Smooth muscle cell (in vitro differentiated cells): ENCODE measurements at regions not wholly inside any gene's neighbourhood (a gene's known extent, or its start where the extent isn't known, plus 50 kb on each side); places are given as distances from the start of the nearest gene placed in this dataset.
A peak's percentile ranks its signal among the peaks of the same experiment; 100 is the strongest.

Experiments used
- DNase-seq: peaks from one replicate; lab custom pipeline; 2025; ENCODE audit not compliant: unreplicated experiment; lab: John Stamatoyannopoulos, UW
- H2AFZ ChIP-seq: fragments of 200-600 bp; sonication (generic); 2 replicates; pipeline ENCODE4 v1.6.0; 2016; ENCODE audit warnings: antibody characterized with exemption, low read depth, mild to moderate bottlenecking
- H3F3A ChIP-seq: fragments of 200-600 bp; sonication (generic); 2 replicates; pipeline ENCODE4 v1.6.0; 2017; ENCODE audit warnings: antibody characterized with exemption, low read depth
- H3K27ac ChIP-seq: fragments of 200-600 bp; sonication (generic); 2 replicates; pipeline ENCODE4 v1.5.1; 2016; ENCODE audit warnings: low read depth, mild to moderate bottlenecking
- H3K27me3 ChIP-seq: fragments of 200-600 bp; sonication (generic); 2 replicates; pipeline ENCODE4 v1.6.1; 2016; ENCODE audit warnings: low read depth, mild to moderate bottlenecking
- H3K36me3 ChIP-seq: fragments of 200-600 bp; sonication (generic); 2 replicates; pipeline ENCODE4 v1.5.1; 2016; ENCODE audit warnings: low read depth
- H3K4me1 ChIP-seq: fragments of 200-600 bp; sonication (generic); 2 replicates; pipeline ENCODE4 v1.5.1; 2016; ENCODE audit warnings: low read depth
- H3K4me2 ChIP-seq: fragments of 200-600 bp; sonication (generic); 2 replicates; pipeline ENCODE4 v1.6.0; 2016; ENCODE audit warnings: mild to moderate bottlenecking
- H3K4me3 ChIP-seq: fragments of 200-600 bp; sonication (generic); 2 replicates; pipeline ENCODE4 v1.5.1; 2016; ENCODE audit warnings: mild to moderate bottlenecking
- H3K79me2 ChIP-seq: fragments of 200-600 bp; sonication (generic); 2 replicates; pipeline ENCODE4 v1.6.0; 2016; ENCODE audit warnings: low read depth, mild to moderate bottlenecking
- H3K9ac ChIP-seq: fragments of 200-600 bp; sonication (generic); 2 replicates; pipeline ENCODE4 v1.6.0; 2016; ENCODE audit warnings: low read depth
- H3K9me3 ChIP-seq: fragments of 200-600 bp; sonication (generic); replicated peaks from 2 replicates; pipeline ENCODE4 v1.5.1; 2016; ENCODE audit warnings: low read depth
- H4K20me1 ChIP-seq: fragments of 200-600 bp; sonication (generic); 2 replicates; pipeline ENCODE4 v1.6.0; 2016; ENCODE audit warnings: low read depth
- CTCF ChIP-seq: fragments of 200-600 bp; sonication (generic); IDR thresholded peaks from 2 replicates; pipeline ENCODE4 v1.5.1; 2017; ENCODE audit warnings: borderline replicate concordance, mild to moderate bottlenecking, antibody characterized with exemption; ENCODE audit not compliant: insufficient read depth, poor library complexity, severe bottlenecking
- WGBS: methylation state at CpG from one replicate; pipeline ENCODE4 v1.1.7; 2016; ENCODE audit warnings: low lambda C conversion rate; 5-methylcytosine and 5-hydroxymethylcytosine counted together

GRCh38 chr17:13182854-13183253, 165.0 kb upstream of the ELAC2 start:
- H3K9ac ChIP-seq: no peak overlapping the region
- no peak for DNase-seq
- H3K4me3 ChIP-seq: no peak overlapping the region
- H3K36me3 ChIP-seq: no peaks in the 10 kb centered on the region
- H3K79me2 ChIP-seq: no peaks in the 10 kb centered on the region
- no peak for TF ChIP-seq CTCF
- no peaks in the 10 kb centered on the region for H3K4me1 ChIP-seq
- H3K27ac ChIP-seq: no peak overlapping the region
- no peaks in the 10 kb centered on the region for H4K20me1 ChIP-seq
- no peak overlapping the region for H3K4me2 ChIP-seq
- H3K9me3 ChIP-seq: no peaks in the 10 kb centered on the region
- no peaks in the 10 kb centered on the region for H3F3A ChIP-seq
- H2AFZ ChIP-seq: no peak overlapping the region
- 85% methylated on average over 4 of the region's 4 CpGs for WGBS
- H3K27me3 ChIP-seq: no peaks in the 10 kb centered on the region

GRCh38 chr17:13182450-13182849, 164.6 kb upstream of the ELAC2 start:
- no peak for DNase-seq
- Histone ChIP-seq H4K20me1 (no peaks in the 10 kb centered on the region), H3K9ac (no peak overlapping the region), H3K4me1 (no peaks in the 10 kb centered on the region), H3K27me3 (no peaks in the 10 kb centered on the region), H2AFZ (no peak overlapping the region), H3K27ac (no peak overlapping the region), H3K9me3 (no peaks in the 10 kb centered on the region), H3K4me3 (no peak overlapping the region), H3K4me2 (no peak overlapping the region), H3K79me2 (no peaks in the 10 kb centered on the region), H3K36me3 (no peaks in the 10 kb centered on the region), H3F3A (no peaks in the 10 kb centered on the region)
- TF ChIP-seq CTCF: no peak

- Histone ChIP-seq H3K4me3 (no peak overlapping the region), H3K27me3 (no peaks in the 10 kb centered on the region), H3K9ac (no peak overlapping the region), H3F3A (no peaks in the 10 kb centered on the region), H2AFZ (no peak overlapping the region), H3K4me2 (no peak overlapping the region), H4K20me1 (no peaks in the 10 kb centered on the region), H3K36me3 (no peaks in the 10 kb centered on the region), H3K4me1 (no peaks in the 10 kb centered on the region), H3K9me3 (no peaks in the 10 kb centered on the region), H3K27ac (no peak overlapping the region), H3K79me2 (no peaks in the 10 kb centered on the region)
- no peak for TF ChIP-seq CTCF
- 78% methylated on average over 2 of the region's 2 CpGs for WGBS
- no peak for DNase-seq
Measured at GRCh38 chr17:13181683-13182082, 163.9 kb upstream of the ELAC2 start.

- no peak overlapping the region for H3K4me2 ChIP-seq
- no peaks in the 10 kb centered on the region for H3K36me3 ChIP-seq
- no peaks in the 10 kb centered on the region for H3K27me3 ChIP-seq
- H3K9ac ChIP-seq: no peak overlapping the region
- no peaks in the 10 kb centered on the region for H3K79me2 ChIP-seq
- peak overlapping the region; percentile 54 for H2AFZ ChIP-seq
- peaks cover 15% of the 10 kb centered on the region for H3K9me3 ChIP-seq
- H4K20me1 ChIP-seq: no peaks in the 10 kb centered on the region
- DNase-seq: no peak
- H3F3A ChIP-seq: no peaks in the 10 kb centered on the region
- 56% methylated on average over 4 of the region's 4 CpGs for WGBS
- no peak overlapping the region for H3K4me3 ChIP-seq
- no peak for TF ChIP-seq CTCF
- H3K4me1 ChIP-seq: no peaks in the 10 kb centered on the region
- no peak overlapping the region for H3K27ac ChIP-seq
Measured at GRCh38 chr17:13176436-13176835, 158.6 kb upstream of the ELAC2 start.
